ENCODE measurements at regions not wholly inside any gene's neighbourhood (a gene's known extent, or its start where the extent isn't known, plus 50 kb on each side); places are given as distances from the start of the nearest gene placed in this dataset.

- Histone ChIP-seq H3K27me3 (no peaks in the 10 kb centered on the region), H3K9me3 (no peaks in the 10 kb centered on the region), H3K27ac (no peak overlapping the region), H3K4me3 (no peak overlapping the region), H3K4me1 (no peaks in the 10 kb centered on the region), H3K36me3 (no peaks in the 10 kb centered on the region)
- intact Hi-C loops (cut with DNase I; ENCODE audit: low total_unique reads), result no loop called here
- DNase-seq, result no peak
- TF ChIP-seq POLR2AphosphoS5 (IDR thresholded peaks at IDR 0.05) (no peak), POLR2A (IDR thresholded peaks at IDR 0.05) (no peak), EP300 (IDR thresholded peaks at IDR 0.05) (no peak)
- TF ChIP-seq, protein P1, sequence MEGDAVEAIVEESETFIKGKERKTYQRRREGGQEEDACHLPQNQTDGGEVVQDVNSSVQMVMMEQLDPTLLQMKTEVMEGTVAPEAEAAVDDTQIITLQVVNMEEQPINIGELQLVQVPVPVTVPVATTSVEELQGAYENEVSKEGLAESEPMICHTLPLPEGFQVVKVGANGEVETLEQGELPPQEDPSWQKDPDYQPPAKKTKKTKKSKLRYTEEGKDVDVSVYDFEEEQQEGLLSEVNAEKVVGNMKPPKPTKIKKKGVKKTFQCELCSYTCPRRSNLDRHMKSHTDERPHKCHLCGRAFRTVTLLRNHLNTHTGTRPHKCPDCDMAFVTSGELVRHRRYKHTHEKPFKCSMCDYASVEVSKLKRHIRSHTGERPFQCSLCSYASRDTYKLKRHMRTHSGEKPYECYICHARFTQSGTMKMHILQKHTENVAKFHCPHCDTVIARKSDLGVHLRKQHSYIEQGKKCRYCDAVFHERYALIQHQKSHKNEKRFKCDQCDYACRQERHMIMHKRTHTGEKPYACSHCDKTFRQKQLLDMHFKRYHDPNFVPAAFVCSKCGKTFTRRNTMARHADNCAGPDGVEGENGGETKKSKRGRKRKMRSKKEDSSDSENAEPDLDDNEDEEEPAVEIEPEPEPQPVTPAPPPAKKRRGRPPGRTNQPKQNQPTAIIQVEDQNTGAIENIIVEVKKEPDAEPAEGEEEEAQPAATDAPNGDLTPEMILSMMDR (IDR thresholded peaks at IDR 0.05), result no peak
- WGBS, 5 donors, result 60 to 72% (median 66%) methylated on average over 6 to 9 of the region's 9 CpGs; no CpG with 5 or more reads in 2 of the 5 donors
Measured at GRCh38 chrY:12546746-12547420, 154.1 kb upstream of the USP9Y start.

- no peak overlapping the region for H3K4me3 ChIP-seq
- no peaks in the 10 kb centered on the region for H3K9me3 ChIP-seq
- no peaks in the 10 kb centered on the region for H3K4me1 ChIP-seq
- no peak overlapping the region for H3K27ac ChIP-seq
- no peaks in the 10 kb centered on the region for H3K36me3 ChIP-seq
- intact Hi-C loops (cut with DNase I; ENCODE audit: low total_unique reads), result no loop called here
- H3K27me3 ChIP-seq, result no peaks in the 10 kb centered on the region
- 57 to 65% (median 63%) methylated on average over 4 of the region's 4 CpGs; no CpG with 5 or more reads in 2 of the 5 donors for WGBS, 5 donors
- TF ChIP-seq POLR2A (IDR thresholded peaks at IDR 0.05), result no peak
- TF ChIP-seq, protein P1 (IDR thresholded peaks at IDR 0.05), result no peak
- no peak for TF ChIP-seq EP300 (IDR thresholded peaks at IDR 0.05)
- no peak for TF ChIP-seq POLR2AphosphoS5 (IDR thresholded peaks at IDR 0.05)
- no peak for DNase-seq
Measured at GRCh38 chrY:12552471-12553283, 148.4 kb upstream of the USP9Y start.

- no peaks in the 10 kb centered on the region for H3K9me3 ChIP-seq
- no peak overlapping the region for H3K4me3 ChIP-seq
- TF ChIP-seq POLR2A (IDR thresholded peaks at IDR 0.05) (no peak), EP300 (IDR thresholded peaks at IDR 0.05) (no peak), POLR2AphosphoS5 (IDR thresholded peaks at IDR 0.05) (no peak)
- TF ChIP-seq, protein P1 (IDR thresholded peaks at IDR 0.05), result no peak
- no peaks in the 10 kb centered on the region for H3K36me3 ChIP-seq
- no peaks in the 10 kb centered on the region for H3K27me3 ChIP-seq
- intact Hi-C loops (cut with DNase I; ENCODE audit: low total_unique reads), result no loop called here
- H3K4me1 ChIP-seq, result no peaks in the 10 kb centered on the region
- DNase-seq, result no peak
- no peak overlapping the region for H3K27ac ChIP-seq
- WGBS, 5 donors, result 14 to 60% (median 50%) methylated on average over 1 of the region's 1 CpG; no CpG with 5 or more reads in 2 of the 5 donors
Measured at GRCh38 chrY:12553909-12554308, 147.1 kb upstream of the USP9Y start.

DNA sequence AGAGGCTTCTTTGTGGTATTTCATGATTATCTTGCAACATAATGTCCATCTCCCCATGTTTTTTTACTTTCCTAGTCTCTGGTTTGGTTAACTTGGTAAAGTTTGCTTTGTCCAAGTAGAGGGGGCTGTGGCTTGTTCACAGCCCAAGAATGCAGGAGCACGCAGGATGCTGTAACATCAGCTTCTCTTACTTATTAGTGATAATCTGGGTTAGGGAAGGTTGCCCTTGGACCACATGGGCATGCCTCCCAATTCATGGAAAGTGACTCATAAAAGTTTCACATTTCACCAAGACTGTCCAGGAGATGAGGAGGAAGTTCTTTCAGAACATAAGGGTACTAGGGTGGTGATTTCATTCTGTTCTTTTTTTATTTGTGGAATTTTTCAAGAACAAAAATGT, 146.0 kb upstream of the USP9Y start:
- TF ChIP-seq, protein P1 (IDR thresholded peaks at IDR 0.05), result no peak
- TF ChIP-seq EP300 (IDR thresholded peaks at IDR 0.05) (no peak), POLR2AphosphoS5 (IDR thresholded peaks at IDR 0.05) (no peak), POLR2A (IDR thresholded peaks at IDR 0.05) (no peak)
- WGBS, 5 donors, result 76 to 95% (median 80%) methylated on average over 1 of the region's 1 CpG; no CpG with 5 or more reads in 2 of the 5 donors

More for the DNA sequence above, 146.0 kb upstream of the USP9Y start:
- Histone ChIP-seq H3K27me3 (no peaks in the 10 kb centered on the region), H3K36me3 (no peaks in the 10 kb centered on the region), H3K9me3 (no peaks in the 10 kb centered on the region), H3K4me1 (no peaks in the 10 kb centered on the region), H3K27ac (no peak overlapping the region), H3K4me3 (no peak overlapping the region)
- DNase-seq, result no peak
- intact Hi-C loops (cut with DNase I; ENCODE audit: low total_unique reads), result no loop called here

Data from stomach (tissue), 8 donors.